Stimulated activated CD8-positive, alpha-beta memory T cell treated with anti-CD3 and anti-CD28 coated beads, Interleukin-7, amount 100 ng/mL, for 4 hours (primary cell): ENCODE measurements at regions not wholly inside any gene's neighbourhood (a gene's known extent, or its start where the extent isn't known, plus 50 kb on each side); places are given as distances from the start of the nearest gene placed in this dataset.

Experiments
- DNase-seq, 2 donors: peaks; one replicate each; pipeline ENCODE4 v3.0.0-alpha.2; 2020; ENCODE audit warnings: low read depth in 2 of 2

DNA sequence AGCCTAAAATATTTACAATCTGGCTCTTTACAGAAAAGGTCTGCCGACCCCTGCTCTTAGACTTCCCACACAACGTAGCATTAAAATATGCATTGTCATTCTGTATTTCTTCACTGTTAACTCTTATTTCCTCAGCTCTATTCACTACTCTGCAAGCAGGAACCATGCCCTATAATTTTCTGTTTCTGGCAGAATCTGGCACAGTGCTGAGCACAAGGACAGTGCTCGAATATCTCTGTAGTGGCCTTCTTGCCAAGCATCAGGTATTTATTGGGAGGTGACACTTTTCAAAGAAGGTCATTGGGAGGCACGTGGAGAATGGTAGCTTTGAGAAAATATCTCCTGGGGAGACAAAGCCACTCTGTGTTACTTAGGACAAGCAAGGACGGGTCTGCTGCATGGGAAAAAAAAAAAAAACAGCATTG lies 77.9 kb downstream of the PSMG1 start:
- DNase-seq: no peak

DNA sequence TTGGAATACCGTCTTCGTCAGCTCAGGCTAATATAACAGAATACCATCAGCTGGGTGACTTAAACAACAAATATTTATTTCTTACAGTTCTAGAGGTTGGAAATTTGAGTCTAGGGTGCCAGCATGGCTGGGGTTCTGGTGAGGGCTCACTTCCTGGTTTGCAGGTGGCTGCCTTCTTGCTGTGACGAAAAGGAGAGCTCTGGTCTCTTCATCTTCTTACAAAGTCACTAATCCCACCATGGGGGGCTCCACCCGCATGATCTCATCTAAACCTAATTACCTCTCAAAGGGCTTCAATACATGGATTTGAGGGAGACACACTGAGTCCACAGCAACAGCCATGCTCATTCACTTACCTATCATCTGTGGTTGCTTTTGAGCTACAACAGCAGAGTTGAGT lies 78.3 kb downstream of the PSMG1 start:
- no peak for DNase-seq

DNA sequence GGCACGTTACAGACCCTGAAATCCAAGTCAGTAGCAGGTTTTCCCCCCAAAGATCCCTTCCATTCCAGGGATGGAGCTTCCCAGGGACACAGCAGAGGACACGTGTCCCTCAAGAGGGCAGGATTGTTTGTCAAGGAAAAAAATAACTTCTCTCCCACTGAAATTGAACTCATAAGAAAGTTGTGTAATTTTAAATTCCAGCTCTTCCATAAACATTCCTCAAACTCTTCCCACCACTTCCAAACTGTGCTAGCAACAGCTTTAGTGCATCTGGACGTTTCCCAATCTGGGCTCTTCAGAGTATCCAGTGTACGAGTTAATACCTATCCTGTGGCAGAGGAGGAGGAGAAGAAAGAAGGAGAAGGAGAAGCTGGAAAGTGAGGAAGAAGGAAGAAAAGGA lies 79.6 kb downstream of the PSMG1 start:
- no peak for DNase-seq

DNA sequence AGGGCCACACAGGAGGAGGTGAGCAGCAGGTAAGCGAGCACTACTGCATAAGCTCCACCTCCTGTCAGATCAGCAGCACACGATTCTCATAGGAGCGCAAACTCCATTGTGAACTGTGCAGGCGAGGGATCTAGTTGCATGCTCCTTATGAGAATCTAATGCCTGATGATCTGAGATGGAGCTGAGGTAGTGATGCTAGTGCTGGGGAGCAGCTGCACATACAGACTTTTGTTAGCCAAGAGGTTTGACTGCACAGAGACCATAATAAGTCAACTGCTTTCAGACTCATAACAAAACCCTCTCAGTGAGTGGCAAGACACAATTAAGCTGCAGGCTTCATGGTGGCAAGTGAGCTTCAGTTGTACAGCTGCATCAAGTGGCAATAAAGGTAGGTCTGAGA lies 83.4 kb downstream of the PSMG1 start:
- no peak for DNase-seq

DNA sequence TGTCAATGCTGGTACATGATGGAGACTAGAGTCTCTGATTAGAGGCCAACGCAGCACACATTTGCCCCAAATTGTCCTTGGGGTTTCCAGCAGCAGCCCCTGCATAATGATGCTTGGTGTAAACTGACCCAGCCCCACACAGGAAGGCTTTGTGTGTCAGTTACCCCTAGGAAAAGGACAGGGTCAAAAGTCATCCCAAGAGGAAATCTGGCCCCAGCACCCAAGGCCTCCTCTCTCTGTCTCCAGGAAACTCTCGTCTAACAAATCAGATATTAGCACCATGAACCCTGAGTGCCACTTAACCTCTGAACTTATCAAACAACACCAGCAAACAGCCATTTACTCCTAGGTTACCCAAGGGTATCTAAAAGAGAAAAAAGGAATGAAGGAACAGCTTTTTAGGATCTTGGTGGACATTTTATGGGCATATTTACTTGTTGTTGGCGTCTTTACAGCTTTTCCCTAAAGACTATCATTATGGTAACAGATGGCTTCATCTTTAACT lies 84.5 kb downstream of the PSMG1 start:
- DNase-seq: no peak

DNA sequence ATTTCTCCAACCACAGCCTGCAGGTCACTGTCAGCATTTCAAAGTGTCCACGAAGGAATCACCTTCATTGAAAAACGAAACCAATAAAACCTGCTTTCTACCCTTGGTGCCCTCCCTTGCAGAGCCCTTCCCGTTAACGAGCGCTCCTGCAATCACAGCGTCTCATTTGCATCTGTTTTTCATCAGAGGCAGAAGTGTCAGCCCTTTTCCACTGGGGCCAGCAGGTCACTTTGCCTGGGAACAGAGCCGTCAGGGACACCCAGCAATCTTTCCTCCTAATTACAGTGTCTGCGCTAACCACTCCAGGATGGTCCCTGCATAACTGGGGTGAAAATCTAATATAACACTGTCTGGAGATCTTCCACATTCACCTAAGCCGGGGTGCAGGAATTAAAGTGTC lies 85.3 kb downstream of the PSMG1 start:
- DNase-seq: no peak

DNA sequence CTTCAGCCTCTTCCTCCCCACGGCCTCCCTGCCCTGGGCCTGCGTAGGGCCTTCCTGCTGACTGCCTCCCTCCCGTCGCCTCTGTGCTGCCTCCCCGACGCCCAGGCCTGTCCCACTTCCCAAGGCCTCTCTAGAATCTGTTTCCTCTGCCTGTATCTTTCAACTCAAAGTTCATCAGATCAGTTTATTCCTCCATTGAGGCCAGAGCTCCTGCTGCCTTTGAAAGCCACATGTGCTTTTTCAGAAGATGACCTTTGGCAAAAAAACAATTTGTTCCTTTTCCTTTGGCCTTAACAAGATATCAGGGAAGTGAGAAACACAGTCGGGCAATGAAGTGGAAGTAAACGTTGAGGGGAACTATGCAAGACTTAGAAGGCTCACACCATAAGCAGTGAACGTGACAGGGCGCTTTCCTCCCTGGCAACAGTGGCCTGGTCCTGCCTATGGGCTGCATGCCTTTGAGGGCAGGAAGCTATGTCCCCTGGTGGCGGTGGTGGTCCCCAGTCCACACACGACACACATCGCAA lies 85.9 kb downstream of the PSMG1 start:
- DNase-seq: no peak

DNA sequence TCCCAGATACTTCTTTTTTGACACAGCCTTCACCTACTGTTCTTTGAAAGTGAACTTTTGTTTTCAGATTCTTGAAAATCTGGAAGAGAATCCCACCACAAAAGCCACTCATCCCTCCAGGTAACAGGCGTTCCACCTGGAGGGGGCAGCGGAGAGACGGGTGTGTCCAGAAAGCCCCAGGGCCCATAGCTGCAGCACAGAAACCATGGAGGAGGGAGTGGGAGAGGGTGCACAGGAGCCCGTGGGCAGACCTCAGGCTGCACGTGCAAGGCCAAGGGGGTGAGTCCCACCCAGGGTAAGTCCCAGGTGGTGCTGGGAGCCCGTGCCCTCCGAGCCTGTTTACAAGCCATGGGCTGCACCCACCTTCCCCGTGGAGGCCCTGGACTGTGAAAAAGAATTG lies 86.5 kb downstream of the PSMG1 start:
- DNase-seq: no peak

DNA sequence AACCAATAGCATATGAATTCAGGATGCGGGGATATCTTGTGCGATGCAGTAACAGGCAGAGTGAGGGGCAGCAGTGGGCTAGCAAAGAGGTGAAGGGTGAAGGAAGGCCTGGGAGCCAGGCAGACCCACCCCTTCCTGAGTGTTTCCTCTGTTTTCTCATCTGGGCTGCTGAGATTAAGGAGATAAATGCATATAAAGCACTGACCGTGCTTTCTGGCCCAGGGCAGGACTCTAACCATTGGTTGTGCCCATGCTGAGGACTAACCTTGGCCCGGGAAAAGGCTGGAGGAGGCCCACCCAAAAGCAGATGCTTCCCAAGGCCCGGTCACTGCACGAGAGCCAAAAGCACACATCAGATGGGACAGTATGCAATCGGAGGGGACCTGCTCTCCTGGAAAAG lies 87.6 kb downstream of the PSMG1 start:
- no peak for DNase-seq

DNA sequence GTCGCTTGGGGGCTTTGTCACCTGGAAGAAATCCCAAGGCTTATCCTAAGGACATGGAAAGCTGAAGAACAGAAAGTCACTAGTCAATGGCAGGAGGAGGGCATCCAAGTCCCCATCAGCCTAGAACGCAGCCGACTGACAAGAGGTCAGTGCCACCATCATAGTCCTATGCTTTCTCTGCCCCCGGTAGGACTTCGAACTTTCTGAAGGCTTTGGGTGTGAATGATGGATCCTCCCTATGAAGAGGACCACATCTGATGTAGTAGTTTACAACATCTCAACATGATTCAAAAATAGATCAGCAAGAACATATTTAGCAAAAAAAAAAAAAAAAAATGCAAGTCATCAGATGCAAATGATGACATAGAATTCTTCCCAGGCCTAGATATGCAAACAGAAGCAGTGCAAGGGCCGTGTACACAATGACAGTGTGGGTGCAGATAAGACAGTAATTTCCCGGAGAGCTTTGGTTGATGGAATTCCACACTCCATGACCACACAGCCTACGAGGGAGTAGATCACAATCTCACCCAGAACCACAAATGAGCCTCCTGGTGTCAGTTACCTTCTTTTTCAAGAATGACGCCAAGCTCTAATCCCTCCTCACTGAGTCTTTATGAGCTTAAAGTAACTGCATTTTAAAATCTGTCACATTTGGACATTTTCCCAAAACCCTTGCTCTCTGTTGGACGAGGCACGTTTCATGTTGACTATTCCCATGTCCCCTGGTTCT lies 88.2 kb downstream of the PSMG1 start:
- DNase-seq: no peak

DNA sequence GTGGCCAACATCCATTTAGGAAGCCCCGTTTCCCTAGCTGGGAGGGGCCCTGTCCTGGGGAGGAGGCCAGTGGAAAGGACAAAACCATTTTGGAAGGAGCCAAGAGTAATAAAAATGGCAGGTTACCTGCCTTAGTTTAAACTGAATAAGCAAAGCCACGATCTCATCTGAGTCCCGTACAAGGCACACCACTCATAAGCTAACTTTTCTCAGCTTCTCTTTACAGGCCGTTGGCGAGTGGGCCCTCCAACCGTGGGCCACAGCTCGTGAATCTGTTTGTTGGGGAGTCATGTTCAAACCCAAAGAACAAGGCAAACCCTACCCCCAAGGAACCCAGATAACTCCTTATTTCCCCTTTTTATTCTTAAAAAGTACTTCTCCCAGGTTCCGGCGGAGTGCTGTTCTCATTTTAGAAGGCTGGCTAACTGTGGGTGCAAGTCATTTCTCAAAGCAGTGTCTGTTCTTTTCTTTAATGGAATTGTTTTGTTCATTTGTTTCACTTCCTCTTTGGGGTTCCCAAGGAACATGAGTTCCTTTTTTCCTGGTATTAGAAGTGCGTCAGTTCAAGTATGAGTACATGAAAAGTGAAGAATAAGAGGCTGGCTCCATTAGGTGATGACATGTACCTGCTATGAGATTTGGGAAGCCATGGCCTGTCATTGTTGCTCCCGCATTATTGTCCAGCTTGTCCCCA lies 89.0 kb downstream of the PSMG1 start:
- DNase-seq: no peak

DNA sequence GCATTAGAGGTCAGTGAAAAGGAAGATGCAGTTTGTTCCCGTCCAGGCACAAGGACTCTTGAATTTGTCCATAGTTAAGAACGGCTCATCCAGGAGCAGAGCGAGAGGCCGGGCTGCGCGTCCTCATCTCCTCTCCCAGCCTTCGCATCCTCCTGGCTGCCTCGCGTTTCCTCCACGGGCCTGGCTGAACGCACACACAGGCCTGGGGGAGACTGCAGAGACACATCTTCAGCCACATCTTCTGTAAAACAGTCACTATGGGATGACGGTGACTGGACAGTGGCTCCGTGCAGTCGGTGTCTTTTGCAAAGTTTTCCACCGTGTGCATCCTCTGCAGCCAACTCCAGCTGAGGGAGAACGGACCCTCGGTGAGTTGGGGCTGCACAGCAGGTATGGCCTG lies 89.7 kb downstream of the PSMG1 start:
- no peak for DNase-seq

DNA sequence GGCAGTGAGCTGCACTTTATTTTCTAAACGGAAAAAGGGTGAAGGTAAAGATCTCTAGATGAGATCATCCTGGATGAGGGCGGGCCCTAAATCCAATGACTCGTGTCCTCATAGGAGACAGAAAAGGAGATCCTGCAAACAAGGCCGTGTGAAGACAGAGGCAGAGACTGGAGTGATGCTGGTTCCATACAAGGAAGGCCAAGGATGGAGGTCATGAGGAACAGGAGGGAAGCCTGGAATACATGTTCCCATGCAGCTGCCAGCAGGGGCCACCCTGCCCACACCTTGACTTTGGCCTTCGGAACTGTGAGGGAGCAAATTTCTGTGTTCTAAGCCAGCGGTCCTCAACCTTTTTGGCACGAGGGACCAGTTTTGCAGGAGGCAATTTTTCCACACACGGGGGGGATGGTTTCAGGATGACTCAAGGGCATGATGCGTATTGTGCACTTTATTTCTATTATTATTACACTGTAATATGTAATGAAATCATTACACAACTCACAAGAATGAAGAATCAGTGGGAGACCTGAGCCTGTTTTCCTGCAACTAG lies 94.3 kb downstream of the PSMG1 start:
- DNase-seq: no peak

DNA sequence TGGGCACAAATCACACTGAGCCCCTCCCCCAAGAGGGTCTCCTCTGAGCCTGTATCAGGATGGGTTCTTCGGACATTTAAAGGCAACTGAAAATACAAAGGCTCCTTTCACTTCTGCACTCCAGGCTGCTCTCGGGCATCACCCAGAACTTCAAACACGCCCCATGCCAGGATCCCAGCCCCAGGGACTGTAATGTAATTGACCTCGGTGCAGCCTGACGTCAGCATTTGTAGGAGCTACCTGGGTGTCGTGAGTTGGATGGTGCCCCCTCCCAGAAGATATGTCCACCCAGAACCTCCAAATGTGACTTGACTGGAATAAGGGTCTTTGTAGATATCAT lies 95.2 kb downstream of the PSMG1 start:
- DNase-seq: no peak

DNA sequence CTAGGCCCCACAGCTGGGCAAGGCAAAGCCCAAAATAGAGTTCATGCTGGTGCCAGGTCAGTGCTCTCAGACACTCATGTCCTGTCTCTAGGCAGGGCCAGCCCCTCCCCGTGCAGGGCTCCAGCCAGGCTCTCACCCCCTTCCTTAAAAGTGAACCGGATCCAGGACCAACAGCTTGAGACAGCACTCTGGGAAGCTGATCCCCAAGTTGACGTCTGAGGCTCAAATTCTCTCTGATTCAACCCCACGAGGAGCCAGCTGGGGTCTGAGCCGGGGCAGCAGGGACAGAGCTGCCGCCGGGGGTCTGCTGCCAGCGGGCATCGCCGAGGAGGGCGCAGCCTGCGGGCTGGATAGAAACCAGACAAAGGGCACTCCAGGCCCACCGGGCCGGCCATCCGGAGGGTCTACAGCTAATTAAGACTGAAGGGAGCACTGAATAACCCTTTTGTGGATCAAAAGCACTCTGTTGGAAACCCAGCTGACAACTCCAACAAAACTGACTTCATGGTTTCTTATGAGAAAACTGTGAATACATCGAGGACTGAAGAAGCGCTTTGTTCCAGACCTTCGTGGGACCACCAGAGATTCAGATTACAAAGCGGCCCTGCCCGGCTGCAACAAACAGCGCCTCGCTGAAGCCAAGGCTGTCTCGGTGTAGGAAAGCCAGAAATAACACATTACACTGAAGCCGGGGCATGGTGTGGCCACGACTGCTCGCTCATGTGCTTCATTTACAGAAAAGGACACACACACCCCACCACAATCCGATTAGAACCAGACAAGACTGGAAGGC lies 95.8 kb downstream of the PSMG1 start:
- DNase-seq: no peak

DNA sequence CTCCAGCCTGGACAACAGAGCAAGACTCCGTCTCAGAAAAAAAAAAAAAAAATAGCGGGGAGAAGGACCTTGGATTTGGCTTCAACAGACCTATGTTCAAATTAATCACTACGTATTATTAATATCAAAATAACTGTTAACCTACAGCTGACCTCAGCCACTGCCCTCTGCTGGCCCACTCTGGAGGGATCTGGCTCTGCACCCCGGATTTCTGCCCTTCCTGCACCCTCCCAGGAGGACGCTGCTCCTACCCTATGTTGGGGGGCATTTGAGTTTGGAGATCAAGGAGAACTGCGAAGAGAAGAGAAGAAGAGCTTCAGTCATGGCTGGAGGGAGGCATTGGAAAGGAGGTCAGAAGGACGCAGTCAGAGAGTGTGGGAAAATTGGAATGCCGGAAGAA lies 96.7 kb downstream of the PSMG1 start:
- no peak for DNase-seq

DNA sequence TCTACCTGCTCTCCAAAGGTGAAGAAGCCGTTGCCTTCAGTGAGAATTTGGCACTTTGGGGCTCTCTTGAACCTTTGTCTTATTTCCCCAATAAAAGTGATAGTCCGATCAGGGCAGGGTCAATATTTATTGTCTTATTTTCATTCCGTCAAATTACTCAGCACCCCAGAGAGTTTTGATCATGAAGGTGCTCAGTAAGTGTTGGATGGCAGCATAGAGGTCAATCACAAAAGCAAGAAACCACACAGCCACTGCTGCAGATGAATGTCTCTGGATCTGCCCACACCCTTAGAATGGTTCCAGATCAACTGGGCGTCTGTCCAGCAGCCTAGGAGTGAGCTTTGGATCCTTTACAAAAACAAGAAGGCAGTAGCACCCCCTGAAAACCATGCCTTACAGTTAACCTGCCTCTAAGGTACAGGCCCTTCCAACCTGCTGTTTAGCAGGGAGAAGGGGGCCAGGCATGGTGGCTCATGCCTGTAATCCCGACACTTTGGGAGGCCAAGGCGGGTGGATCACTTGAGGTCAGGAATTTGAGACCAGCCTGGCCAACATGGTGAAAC lies 97.3 kb downstream of the PSMG1 start:
- no peak for DNase-seq

DNA sequence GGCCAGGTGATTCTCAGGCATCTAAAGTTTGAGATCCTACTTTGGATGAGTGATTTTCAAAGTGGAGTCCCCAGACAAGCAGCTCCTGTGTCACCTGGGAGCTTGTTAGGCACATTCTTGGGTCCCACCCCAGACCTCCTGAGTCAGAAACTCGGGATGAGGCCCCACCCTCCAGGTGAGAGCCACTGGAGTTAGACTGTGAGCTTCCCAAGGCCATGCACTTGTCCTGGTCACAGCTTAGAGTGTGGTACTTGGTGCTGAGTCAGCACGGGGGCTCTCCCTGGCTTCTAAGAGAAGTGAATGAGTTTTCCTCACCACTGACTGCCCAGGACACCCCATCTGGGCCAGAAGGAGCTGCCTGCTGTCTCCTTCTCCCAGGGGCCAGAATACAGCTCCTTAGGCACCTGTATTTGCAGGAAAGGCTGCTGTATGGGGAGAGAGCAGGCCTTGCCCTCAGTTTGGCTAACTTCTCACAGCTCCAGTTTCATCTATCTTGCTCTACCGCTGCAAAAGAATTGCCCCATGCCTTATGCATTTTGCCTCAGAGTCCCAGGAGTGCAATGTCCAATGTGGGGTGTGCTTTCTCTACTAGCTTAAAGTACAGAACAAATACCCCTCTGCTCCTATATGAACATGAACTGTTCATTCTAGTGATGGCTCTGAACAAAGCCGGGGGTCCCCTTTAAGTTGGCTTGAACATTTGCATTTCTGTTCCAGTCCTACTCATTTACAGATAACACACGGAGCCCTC lies 98.1 kb downstream of the PSMG1 start:
- no peak for DNase-seq

DNA sequence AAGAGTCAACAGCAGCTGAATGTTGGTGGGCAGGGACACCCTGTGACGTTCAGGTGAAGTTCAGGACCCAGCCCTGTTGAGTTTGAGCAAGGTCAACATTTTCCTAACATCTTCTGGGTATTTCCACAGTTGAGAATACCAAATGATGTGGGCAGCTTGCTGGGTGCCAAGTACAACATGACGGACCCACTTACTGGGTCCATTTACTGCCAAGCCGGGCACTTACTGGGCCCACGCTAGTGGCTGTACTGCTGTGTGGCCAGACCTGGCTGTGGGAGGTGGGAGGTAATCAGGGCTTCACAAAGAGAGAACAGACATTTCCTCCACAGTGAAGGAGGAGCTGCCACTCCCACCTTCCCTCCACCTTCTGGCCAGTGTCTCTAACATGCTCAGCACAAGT lies 99.2 kb downstream of the PSMG1 start:
- no peak for DNase-seq

DNA sequence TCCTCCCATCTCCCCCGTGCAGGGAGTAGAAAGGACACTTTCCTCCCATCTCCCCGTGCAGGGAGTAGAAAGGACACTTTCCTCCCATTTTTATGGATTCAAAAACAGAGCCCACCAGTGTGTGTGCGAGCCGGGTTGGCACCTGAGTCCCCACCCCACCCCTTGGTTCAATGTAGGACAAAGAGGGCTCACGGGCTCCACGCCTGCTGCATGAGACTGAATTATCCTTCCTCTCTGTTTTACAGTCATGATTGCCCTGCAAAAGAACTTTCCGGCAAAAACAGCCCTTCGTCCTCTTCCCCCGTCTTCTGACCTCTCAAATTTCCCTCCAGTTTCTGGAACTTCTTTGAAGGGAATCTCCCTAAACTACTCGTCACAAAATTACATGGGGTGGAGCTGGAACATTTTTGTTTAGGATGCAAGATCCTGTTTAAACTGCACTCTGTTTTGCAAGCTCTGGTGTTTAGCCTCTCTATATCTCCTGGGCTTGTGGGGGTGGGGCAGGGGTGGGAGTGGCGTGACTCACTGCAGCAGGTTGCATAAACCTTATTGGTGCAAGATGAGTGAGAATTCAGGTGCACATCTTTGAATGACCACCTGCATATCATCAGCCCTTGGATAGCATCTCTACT lies 99.8 kb downstream of the PSMG1 start:
- DNase-seq: no peak
